DMS153 treated with DMSO at 0.1 percent for 48 hours (cell line): ENCODE measurements at regions not wholly inside any gene's neighbourhood (a gene's known extent, or its start where the extent isn't known, plus 50 kb on each side); places are given as distances from the start of the nearest gene placed in this dataset.

ENCODE experiments used
- DNase-seq: peaks from one replicate; lab custom pipeline; 2025; ENCODE audit not compliant: unreplicated experiment; lab: John Stamatoyannopoulos, UW

DNA sequence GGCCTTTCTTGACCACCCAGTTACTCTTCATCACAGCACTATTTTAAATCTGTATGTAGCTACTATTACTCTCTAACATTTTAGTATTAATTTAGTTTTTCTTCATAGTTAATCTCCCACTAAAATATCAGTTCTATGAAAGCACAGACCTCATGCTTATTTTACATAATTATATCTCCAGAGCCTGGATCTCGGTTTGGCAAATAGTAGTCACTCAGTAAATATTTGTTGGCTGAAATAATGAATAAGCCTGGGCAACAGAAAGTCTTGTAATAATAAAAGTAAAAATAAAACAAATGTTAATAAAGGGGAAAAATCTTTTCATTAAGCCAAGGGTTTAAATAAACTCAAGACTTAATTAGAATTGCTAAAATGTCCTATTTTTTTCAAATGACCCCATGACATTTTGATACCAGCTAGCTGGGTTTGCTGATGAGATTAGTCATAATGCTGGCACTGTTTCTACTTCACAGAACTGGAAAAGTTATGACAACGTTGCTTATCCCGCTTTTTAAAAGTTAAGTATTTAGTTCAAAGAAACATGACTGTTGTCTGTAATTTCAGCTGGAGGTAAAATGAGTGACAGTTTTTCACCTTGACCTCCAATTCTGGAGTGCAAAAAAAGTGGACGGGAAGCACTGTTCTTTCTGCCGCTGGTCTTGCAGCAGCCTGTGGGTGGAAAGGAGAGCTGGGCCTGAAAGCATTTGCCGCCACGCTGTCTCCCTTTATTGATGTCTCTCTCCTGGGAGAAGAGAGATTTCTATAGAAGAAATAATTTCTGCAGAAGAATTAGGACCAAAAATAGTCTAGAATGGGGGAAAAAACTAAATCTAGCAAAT lies 85.2 kb upstream of the SPATA13 start:
- no peak for DNase-seq

DNA sequence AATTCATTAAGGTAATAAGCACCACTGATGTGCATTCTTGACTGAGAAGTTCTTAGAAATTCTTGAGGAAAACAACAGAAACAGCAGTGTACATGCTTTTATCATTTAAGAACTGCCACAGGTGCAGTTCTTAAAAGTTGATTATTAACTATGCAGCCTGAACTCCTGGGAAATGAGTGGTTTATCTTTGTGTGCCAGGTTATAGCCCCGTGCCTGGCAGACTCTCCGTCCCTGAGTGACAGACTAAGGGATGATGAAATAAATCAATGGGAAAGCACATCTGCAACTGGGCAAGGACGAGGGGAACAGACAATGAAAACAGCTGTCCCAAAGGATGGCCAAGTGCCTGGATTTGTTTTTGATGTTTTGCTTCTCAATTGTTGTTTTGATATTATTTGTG lies 84.4 kb upstream of the SPATA13 start:
- no peak for DNase-seq

DNA sequence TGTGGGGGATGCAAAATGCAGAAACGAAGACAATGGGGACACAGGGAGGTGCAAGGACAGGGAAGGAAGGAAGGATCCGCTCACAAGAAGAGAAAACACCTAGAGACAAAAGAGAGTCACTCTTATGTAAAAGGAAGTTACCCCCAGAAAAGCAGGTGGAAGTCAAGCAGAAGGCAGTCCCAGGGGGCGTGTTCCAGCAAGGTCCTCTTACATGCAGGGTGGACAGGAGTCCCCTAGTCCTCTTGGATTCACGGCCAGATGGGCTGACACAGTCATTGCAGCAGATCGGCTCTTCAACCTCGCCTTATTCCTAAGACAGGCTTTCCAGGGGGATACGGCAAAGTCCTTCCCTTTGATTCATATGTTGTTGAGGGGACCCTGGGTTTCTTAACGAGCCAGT lies 83.9 kb upstream of the SPATA13 start:
- DNase-seq, result no peak

GRCh38 chr13:24080134-24080533 lies 80.4 kb upstream of the SPATA13 start:
- no peak for DNase-seq

DNA sequence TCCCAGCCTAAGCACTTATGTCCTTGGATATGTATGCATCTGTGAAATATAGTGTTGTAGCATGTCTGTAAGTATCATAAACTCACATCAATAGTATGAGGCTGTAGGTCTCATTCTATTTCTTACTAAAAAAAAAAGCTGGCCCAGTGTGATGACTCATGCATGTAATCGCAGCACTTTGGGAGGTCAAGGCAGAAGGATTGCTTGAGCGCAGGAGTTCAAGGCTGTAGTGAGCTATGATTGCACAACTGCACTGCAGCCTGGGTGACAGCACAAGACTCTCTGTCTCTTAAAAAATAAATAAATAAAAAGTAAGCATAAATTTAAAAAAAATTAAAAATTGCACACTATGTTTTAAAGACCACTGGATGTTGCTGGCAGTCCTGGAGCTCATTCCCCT lies 79.1 kb upstream of the SPATA13 start:
- no peak for DNase-seq

DNA sequence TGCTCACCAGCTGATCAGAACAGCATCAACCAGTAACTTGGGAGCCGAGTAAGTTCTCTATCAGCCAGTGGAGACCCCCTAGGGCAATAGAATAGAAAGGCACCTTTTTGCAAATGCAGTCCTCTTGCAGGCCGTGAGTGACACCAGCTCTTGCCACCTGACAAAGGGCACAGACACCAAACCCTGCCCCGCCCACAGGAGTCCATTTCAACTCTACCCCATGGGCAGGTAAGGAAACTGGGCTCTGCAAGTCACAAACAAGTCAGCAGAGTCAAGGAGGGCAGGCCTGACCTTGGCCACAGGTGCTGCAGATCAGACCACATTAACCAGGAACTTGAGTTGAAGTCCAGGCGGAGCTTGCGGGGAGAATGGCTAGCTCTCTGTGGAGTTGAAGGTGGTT lies 77.4 kb upstream of the SPATA13 start:
- no peak for DNase-seq

DNA sequence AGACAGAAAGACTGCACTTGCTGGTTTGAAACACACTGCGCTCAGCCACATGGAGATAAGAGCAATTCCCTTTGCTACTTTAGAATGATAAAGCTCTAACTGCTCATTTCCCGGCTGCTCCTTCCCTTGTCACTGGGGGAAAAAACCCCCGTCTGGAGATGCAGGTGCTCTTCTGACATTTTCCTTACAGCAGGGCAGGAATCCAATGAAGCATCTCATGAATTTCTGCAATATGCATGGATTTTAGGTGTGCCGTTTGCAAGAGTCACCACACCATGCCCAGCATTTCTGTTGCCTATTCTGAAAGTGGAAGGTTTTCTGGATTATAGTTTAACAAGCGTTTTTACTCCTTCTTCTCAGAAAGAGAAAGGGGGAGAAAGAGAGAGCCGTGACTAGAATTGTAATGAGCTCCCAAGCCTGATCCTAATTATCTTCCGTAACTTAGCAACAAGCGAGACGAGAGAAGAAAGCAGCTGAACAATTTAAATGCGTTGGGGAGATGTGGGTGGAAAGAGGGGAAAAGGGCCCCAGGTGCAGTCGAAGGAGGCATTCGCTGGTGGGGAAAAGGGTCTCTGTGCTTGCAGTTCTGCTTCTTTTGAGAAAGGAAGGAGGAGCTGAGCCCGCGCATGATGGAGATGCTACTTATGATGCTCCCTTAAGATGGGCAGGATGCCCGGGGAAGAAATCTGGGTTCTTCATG lies 76.6 kb upstream of the SPATA13 start:
- DNase-seq, result no peak

GRCh38 chr13:24085662-24086061 lies 74.9 kb upstream of the SPATA13 start:
- DNase-seq, result no peak

DNA sequence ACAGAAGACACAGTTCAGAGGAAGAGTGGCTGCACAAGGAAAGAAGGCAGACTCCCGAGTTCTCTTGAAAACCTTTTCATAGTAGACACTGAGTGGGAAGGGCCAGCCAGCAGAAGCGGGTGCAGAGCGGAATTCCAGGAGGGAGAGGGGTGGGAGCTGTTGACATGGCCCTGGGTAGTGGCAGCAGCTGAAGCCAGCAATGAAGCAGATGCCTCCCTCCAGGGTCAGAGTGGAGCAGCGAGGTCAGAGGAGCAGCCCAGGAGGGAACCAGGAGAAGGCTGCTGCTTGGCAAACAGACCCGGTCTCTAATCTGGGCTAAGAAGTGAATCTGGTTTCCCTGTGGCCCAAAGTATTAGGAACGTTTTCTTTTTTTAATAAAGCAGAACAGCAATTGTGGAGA lies 73.9 kb upstream of the SPATA13 start:
- DNase-seq, result no peak

DNA sequence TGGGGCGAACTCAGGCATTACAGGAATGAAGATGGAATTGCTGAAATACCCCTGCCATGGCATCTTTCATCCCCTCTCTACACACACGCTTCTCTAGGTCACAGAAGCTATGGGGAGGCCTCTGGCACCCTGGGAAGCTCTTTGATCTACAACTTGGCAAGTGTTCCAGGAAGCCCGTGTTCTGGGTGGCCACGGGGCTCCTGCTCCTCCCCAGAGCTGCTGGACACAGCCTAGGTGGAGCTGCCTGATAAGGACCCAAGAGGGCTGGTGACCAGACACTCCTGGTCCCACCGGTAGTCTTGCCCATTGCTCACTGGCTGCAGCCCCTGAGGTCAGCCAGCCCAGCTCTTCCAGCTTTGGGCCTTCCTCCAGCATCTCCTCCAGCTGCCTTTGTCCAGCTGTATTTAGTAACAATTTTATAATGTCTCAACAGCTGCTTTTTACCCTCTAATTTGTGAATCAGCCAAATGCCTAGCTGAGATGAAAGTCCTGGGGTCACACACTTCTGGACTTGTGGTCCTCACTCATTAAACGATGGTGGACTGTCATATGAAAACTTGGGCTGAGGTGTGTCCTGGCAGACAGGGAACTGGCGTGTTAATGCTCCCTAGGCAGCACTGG lies 72.8 kb upstream of the SPATA13 start:
- no peak for DNase-seq

- no peak for DNase-seq
These were observed 70.5 kb upstream of the SPATA13 start for GRCh38 chr13:24090049-24090448.

DNA sequence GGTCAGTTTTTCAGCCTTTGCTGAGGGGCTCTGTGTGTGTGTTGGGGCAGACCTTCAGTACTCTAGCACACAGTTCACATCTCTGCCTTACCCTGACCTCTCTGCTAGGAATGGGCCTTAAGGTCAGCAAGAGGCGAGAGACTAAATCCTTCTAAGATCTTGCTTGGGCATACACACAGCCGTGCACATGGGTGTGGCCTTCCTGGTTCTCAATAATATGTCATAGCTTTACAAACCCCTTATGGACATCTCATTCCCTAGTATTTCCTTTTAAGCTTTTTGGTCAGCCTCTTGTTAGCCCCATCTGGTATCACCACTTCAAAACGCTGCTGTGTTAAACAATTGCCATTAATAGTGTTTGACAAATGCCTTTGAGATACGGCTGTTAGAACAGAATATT lies 69.4 kb upstream of the SPATA13 start:
- no peak for DNase-seq

- no peak for DNase-seq
These were observed 68.4 kb upstream of the SPATA13 start for GRCh38 chr13:24092108-24092507.

- DNase-seq, result no peak
These were observed 67.5 kb upstream of the SPATA13 start for GRCh38 chr13:24093047-24093446.

GRCh38 chr13:24096659-24097058 lies 63.9 kb upstream of the SPATA13 start:
- no peak for DNase-seq

- DNase-seq, result no peak
These were observed 63.5 kb upstream of the SPATA13 start for GRCh38 chr13:24097064-24097463.

DNA sequence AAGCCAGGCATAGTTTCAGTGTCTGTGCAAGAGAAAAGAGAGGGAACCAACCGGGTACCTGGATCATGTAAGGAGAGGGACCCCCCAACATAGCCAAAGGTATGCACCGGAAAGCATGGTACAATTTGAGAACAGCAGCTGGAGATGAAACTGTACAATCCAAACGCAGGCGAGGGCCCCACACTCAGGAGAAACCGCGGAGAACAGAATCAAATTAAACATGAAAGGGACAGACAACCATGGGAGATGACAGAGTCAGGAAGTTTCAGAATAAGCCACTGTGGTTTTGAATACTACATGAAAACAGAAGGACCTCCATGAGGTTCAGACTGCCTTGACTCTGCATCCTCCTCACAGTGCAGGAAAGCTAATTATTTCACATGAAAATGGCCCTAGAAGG lies 62.9 kb upstream of the SPATA13 start:
- no peak for DNase-seq

DNA sequence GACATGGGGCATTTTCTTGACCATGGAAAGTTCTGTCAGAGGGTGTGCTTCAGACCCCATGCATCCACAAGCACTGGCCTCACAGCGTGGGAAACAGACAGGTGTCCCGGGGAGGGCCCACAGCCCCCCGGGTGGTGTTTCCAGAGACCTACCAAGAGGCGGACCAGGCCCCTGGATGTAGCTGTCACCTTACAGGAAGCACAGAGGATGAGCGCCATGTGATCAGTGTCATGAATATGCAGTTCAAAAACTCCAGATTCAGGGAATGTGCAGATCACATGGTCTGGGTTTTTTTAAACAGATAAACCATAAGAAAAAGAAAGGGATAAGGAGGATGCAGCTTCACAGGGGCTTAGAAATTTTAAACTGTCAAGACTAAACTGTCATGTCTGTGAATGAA lies 61.0 kb upstream of the SPATA13 start:
- DNase-seq, result no peak

DNA sequence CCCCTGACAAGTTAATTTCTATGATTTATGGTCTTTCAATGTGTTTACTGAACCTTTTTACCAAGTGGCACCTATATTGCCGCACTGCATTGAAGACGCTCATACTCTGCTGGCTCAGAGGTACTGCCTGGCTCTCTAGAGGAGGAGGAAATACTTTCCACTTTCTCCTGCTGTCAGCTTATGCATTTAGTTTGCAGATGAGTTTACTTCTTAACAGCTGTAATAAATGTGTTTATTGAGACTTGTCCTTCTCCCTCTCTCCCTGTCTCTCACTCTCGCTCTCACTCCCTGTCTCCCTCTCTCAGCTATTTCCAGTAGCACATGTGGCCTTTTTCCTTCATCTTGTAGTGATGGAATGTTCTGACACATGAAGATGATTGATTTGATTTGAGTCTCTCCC lies 60.3 kb upstream of the SPATA13 start:
- DNase-seq, result no peak

DNA sequence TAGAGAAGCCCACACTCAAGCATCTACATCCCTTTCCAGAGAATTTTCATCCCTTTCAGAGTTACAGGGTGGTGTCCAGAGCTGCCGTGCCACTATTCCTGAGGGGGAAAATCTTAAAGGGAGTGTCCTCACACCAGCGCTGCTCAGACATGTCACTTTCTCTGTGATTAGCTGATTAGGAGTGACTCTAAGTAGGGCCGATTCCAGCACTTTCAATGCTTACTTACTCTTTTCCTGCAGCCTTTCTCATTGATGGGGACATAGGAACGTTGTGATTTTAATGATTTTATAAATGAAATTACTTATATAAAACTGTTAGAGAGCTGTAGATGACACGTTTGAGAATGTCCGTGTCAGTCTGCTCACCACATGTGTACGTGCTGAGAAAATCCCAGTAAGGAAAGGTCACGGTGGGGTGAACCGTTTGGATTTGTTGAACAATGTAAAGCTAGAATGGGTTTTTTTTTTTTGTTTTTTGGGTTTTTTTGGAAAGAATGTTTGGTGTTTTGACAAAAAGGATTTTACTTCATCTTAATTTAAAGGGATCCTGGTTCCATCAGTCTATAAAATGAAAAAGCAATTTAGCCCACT lies 56.6 kb upstream of the SPATA13 start:
- no peak for DNase-seq

- DNase-seq, result no peak
These were observed 55.8 kb upstream of the SPATA13 start for GRCh38 chr13:24104723-24105122.

- no peak for DNase-seq
These were observed 54.1 kb upstream of the SPATA13 start for GRCh38 chr13:24106429-24106828.
